BLaER1 (cell line): ENCODE measurements at regions not wholly inside any gene's neighbourhood (a gene's known extent, or its start where the extent isn't known, plus 50 kb on each side); places are given as distances from the start of the nearest gene placed in this dataset.

ENCODE experiments used
- H3K27ac ChIP-seq: shearing (Covaris generic); formaldehyde crosslinking; 2 replicates; pipeline ENCODE4 v1.8.1; 2022
- H3K27me3 ChIP-seq: shearing (Covaris generic); formaldehyde crosslinking; 2 replicates; pipeline ENCODE4 v1.8.1; 2022
- H3K36me3 ChIP-seq: shearing (Covaris generic); formaldehyde crosslinking; 2 replicates; pipeline ENCODE4 v1.8.1; 2022
- H3K4me1 ChIP-seq: shearing (Covaris generic); formaldehyde crosslinking; 2 replicates; pipeline ENCODE4 v1.8.1; 2022
- H3K4me2 ChIP-seq: shearing (Covaris generic); formaldehyde crosslinking; 2 replicates; pipeline ENCODE4 v1.8.1; 2022
- H3K4me3 ChIP-seq: shearing (Covaris generic); formaldehyde crosslinking; 2 replicates; pipeline ENCODE4 v1.8.1; 2022
- H3K9ac ChIP-seq: shearing (Covaris generic); formaldehyde crosslinking; 2 replicates; pipeline ENCODE4 v1.8.1; 2022
- H3K9me3 ChIP-seq: shearing (Covaris generic); formaldehyde crosslinking; 2 replicates; pipeline ENCODE4 v1.8.1; 2022
- H4K20me1 ChIP-seq: shearing (Covaris generic); formaldehyde crosslinking; 2 replicates; pipeline ENCODE4 v1.8.1; 2022
- Cebpa-rat ChIP-seq: shearing (Covaris generic); IDR thresholded peaks from 2 replicates; pipeline ENCODE4 v1.8.1; 2022

- Histone ChIP-seq H3K4me1 (peaks cover 51% of the 10 kb centered on the region), H3K9me3 (peaks cover 23% of the 10 kb centered on the region), H3K9ac (no peak overlapping the region), H3K27me3 (no peaks in the 10 kb centered on the region), H3K4me3 (no peak overlapping the region), H3K27ac (no peak overlapping the region), H3K4me2 (no peak overlapping the region), H4K20me1 (no peaks in the 10 kb centered on the region), H3K36me3 (no peaks in the 10 kb centered on the region)
- TF ChIP-seq Cebpa-rat, result no peak
Observed at GRCh38 chr1:4033129-4033676, 133.1 kb upstream of the C1orf174 start.

GRCh38 chr1:4033713-4034112 lies 133.6 kb upstream of the C1orf174 start:
- TF ChIP-seq Cebpa-rat, result no peak
- Histone ChIP-seq H3K27me3 (no peaks in the 10 kb centered on the region), H3K9me3 (peaks cover 23% of the 10 kb centered on the region), H3K4me1 (peaks cover 46% of the 10 kb centered on the region), H3K27ac (no peak overlapping the region), H4K20me1 (no peaks in the 10 kb centered on the region), H3K4me3 (no peak overlapping the region), H3K4me2 (peak overlapping the region; percentile 84), H3K36me3 (no peaks in the 10 kb centered on the region), H3K9ac (no peak overlapping the region)

- no peak overlapping the region for H3K4me3 ChIP-seq
- peak overlapping the region; percentile 84 for H3K4me2 ChIP-seq
- H3K9ac ChIP-seq, result no peak overlapping the region
- TF ChIP-seq Cebpa-rat, result no peak
- no peak overlapping the region for H3K27ac ChIP-seq
- H3K36me3 ChIP-seq, result no peaks in the 10 kb centered on the region
- H4K20me1 ChIP-seq, result no peaks in the 10 kb centered on the region
- peaks cover 39% of the 10 kb centered on the region for H3K4me1 ChIP-seq
- no peaks in the 10 kb centered on the region for H3K27me3 ChIP-seq
- H3K9me3 ChIP-seq, result peaks cover 25% of the 10 kb centered on the region
Observed at GRCh38 chr1:4034318-4034887, 134.3 kb upstream of the C1orf174 start.

- H4K20me1 ChIP-seq, result no peaks in the 10 kb centered on the region
- no peaks in the 10 kb centered on the region for H3K36me3 ChIP-seq
- no peak overlapping the region for H3K9ac ChIP-seq
- peak overlapping the region; percentile 78 for H3K4me2 ChIP-seq
- no peak overlapping the region for H3K27ac ChIP-seq
- TF ChIP-seq Cebpa-rat, result no peak
- peaks cover 8% of the 10 kb centered on the region for H3K9me3 ChIP-seq
- H3K4me1 ChIP-seq, result peaks cover 63% of the 10 kb centered on the region
- H3K4me3 ChIP-seq, result no peak overlapping the region
- no peaks in the 10 kb centered on the region for H3K27me3 ChIP-seq
Observed at GRCh38 chr1:4044967-4045366, 144.9 kb upstream of the C1orf174 start.

GRCh38 chr1:4045397-4046010 lies 145.4 kb upstream of the C1orf174 start:
- Histone ChIP-seq H4K20me1 (no peaks in the 10 kb centered on the region), H3K27me3 (no peaks in the 10 kb centered on the region), H3K9me3 (0 out of 2 replicates have a peak, but pooled peaks cover 3% of the 10 kb centered on the region), H3K4me1 (peaks cover 63% of the 10 kb centered on the region), H3K4me3 (no peak overlapping the region), H3K36me3 (no peaks in the 10 kb centered on the region), H3K4me2 (peak overlapping the region; percentile 78), H3K9ac (no peak overlapping the region), H3K27ac (no peak overlapping the region; the same call in 1 of the 2 replicates)
- no peak for TF ChIP-seq Cebpa-rat

GRCh38 chr1:4046836-4047461 lies 146.9 kb upstream of the C1orf174 start:
- H3K27ac ChIP-seq, result peak overlapping the region; percentile 48
- no peaks in the 10 kb centered on the region for H3K36me3 ChIP-seq
- TF ChIP-seq Cebpa-rat, result no peak
- no peak overlapping the region for H3K4me3 ChIP-seq
- H3K9me3 ChIP-seq, result no peaks in the 10 kb centered on the region
- H3K4me2 ChIP-seq, result peak overlapping the region; percentile 78
- H4K20me1 ChIP-seq, result no peaks in the 10 kb centered on the region
- H3K27me3 ChIP-seq, result no peaks in the 10 kb centered on the region
- peaks cover 63% of the 10 kb centered on the region for H3K4me1 ChIP-seq
- H3K9ac ChIP-seq, result no peak overlapping the region

- Histone ChIP-seq H3K4me1 (peaks cover 63% of the 10 kb centered on the region), H3K4me2 (peak overlapping the region; percentile 78), H3K4me3 (no peak overlapping the region), H3K27me3 (no peaks in the 10 kb centered on the region), H4K20me1 (no peaks in the 10 kb centered on the region), H3K27ac (peak overlapping the region; percentile 48; the same call in 1 of the 2 replicates), H3K36me3 (no peaks in the 10 kb centered on the region), H3K9ac (no peak overlapping the region), H3K9me3 (no peaks in the 10 kb centered on the region)
- no peak for TF ChIP-seq Cebpa-rat
Observed at GRCh38 chr1:4047666-4048065, 147.6 kb upstream of the C1orf174 start.

- Histone ChIP-seq H3K9ac (no peak overlapping the region), H4K20me1 (no peaks in the 10 kb centered on the region), H3K27ac (peak overlapping the region; percentile 48; the same call in 1 of the 2 replicates), H3K36me3 (no peaks in the 10 kb centered on the region), H3K27me3 (no peaks in the 10 kb centered on the region), H3K4me1 (peaks cover 63% of the 10 kb centered on the region), H3K9me3 (no peaks in the 10 kb centered on the region), H3K4me2 (peak overlapping the region; percentile 78), H3K4me3 (no peak overlapping the region)
- TF ChIP-seq Cebpa-rat, result no peak
Observed at GRCh38 chr1:4048076-4048475, 148.0 kb upstream of the C1orf174 start.

GRCh38 chr1:4048921-4049320 lies 148.8 kb upstream of the C1orf174 start:
- Histone ChIP-seq H3K9ac (no peak overlapping the region), H3K9me3 (no peaks in the 10 kb centered on the region), H3K27me3 (no peaks in the 10 kb centered on the region), H3K4me1 (peaks cover 56% of the 10 kb centered on the region), H3K4me2 (peak overlapping the region; percentile 78), H4K20me1 (no peaks in the 10 kb centered on the region), H3K36me3 (no peaks in the 10 kb centered on the region), H3K27ac (no peak overlapping the region), H3K4me3 (no peak overlapping the region)
- TF ChIP-seq Cebpa-rat, result no peak

GRCh38 chr1:4050998-4051397 lies 150.9 kb upstream of the C1orf174 start:
- Histone ChIP-seq H3K27ac (no peak overlapping the region), H3K27me3 (no peaks in the 10 kb centered on the region), H3K4me2 (no peak overlapping the region), H3K4me3 (no peak overlapping the region), H3K4me1 (peaks cover 35% of the 10 kb centered on the region), H4K20me1 (no peaks in the 10 kb centered on the region), H3K9me3 (peaks cover 3% of the 10 kb centered on the region; the same call in 1 of the 2 replicates), H3K36me3 (no peaks in the 10 kb centered on the region), H3K9ac (no peak overlapping the region)
- TF ChIP-seq Cebpa-rat, result no peak
